BE2C (cell line): ENCODE measurements at regions not wholly inside any gene's neighbourhood (a gene's known extent, or its start where the extent isn't known, plus 50 kb on each side); places are given as distances from the start of the nearest gene placed in this dataset.
"Not testable (repeated sequence)": the region's sequence is repeated elsewhere in the genome, so short reads cannot be mapped to it uniquely, and the experiment has no call there.

Source experiments
- DNase-seq: peaks from one replicate; pipeline ENCODE4 v3.0.0-alpha.2; 2020
- H3K27me3 ChIP-seq: fragments of 250-450 bp; sonication (Bioruptor Pico); 2 replicates; pipeline ENCODE4 v1.5.1; 2020; ENCODE audit warnings: mild to moderate bottlenecking
- H3K36me3 ChIP-seq: fragments of 250-450 bp; sonication (Bioruptor Pico); 2 replicates; pipeline ENCODE4 v1.5.1; 2020; ENCODE audit warnings: mild to moderate bottlenecking
- H3K4me1 ChIP-seq: fragments of 250-450 bp; sonication (Bioruptor Pico); 2 replicates; pipeline ENCODE4 v1.5.1; 2020
- H3K4me3 ChIP-seq: 2 replicates; pipeline ENCODE4 v1.5.1; 2011; ENCODE audit warnings: low read depth, low read length
- H3K9me3 ChIP-seq: fragments of 250-450 bp; sonication (Bioruptor Pico); 2 replicates; pipeline ENCODE4 v1.5.1; 2020
- CTCF ChIP-seq: IDR thresholded peaks from 2 replicates; pipeline ENCODE4 v1.5.1; 2012; ENCODE audit warnings: mild to moderate bottlenecking, low read depth, low read length

GRCh38 chr18:59038295-59039039 lies 101.2 kb upstream of the SEC11C start:
- no peak for TF ChIP-seq CTCF
- Histone ChIP-seq H3K4me1 (no peaks in the 10 kb centered on the region), H3K4me3 (no peak overlapping the region), H3K36me3 (no peaks in the 10 kb centered on the region), H3K9me3 (no peaks in the 10 kb centered on the region), H3K27me3 (no peaks in the 10 kb centered on the region)
- no peak for DNase-seq

- not testable (repeated sequence) for H3K9me3 ChIP-seq, H3K36me3 ChIP-seq, H3K4me1 ChIP-seq, H3K4me3 ChIP-seq, DNase-seq, H3K27me3 ChIP-seq
These were observed 100.7 kb upstream of the SEC11C start for GRCh38 chr18:59039040-59039320.

- H3K36me3 ChIP-seq = no peaks in the 10 kb centered on the region
- TF ChIP-seq CTCF = no peak
- H3K27me3 ChIP-seq = no peaks in the 10 kb centered on the region
- no peak for DNase-seq
- H3K4me3 ChIP-seq = no peak overlapping the region
- H3K4me1 ChIP-seq = no peaks in the 10 kb centered on the region
- H3K9me3 ChIP-seq = no peaks in the 10 kb centered on the region
These were observed 100.2 kb upstream of the SEC11C start for GRCh38 chr18:59039449-59039848.

GRCh38 chr18:59040770-59041148 lies 98.9 kb upstream of the SEC11C start:
- Histone ChIP-seq H3K9me3 (no peaks in the 10 kb centered on the region), H3K27me3 (no peaks in the 10 kb centered on the region), H3K4me1 (no peaks in the 10 kb centered on the region), H3K36me3 (no peaks in the 10 kb centered on the region), H3K4me3 (no peak overlapping the region)
- DNase-seq = no peak
- no peak for TF ChIP-seq CTCF

GRCh38 chr18:59041296-59041695 lies 98.4 kb upstream of the SEC11C start:
- H3K9me3 ChIP-seq = no peaks in the 10 kb centered on the region

GRCh38 chr18:59041819-59042815 lies 97.6 kb upstream of the SEC11C start:
- DNase-seq = no peak
- Histone ChIP-seq H3K36me3 (no peaks in the 10 kb centered on the region), H3K4me1 (no peaks in the 10 kb centered on the region), H3K9me3 (no peaks in the 10 kb centered on the region), H3K4me3 (no peak overlapping the region), H3K27me3 (no peaks in the 10 kb centered on the region)
- TF ChIP-seq CTCF = no peak

More at GRCh38 chr18:59041296-59041695, 98.4 kb upstream of the SEC11C start:
- Histone ChIP-seq H3K27me3 (no peaks in the 10 kb centered on the region), H3K36me3 (no peaks in the 10 kb centered on the region), H3K4me3 (no peak overlapping the region), H3K4me1 (no peaks in the 10 kb centered on the region)
- DNase-seq = no peak
- TF ChIP-seq CTCF = no peak
